H1 (cell line): ENCODE measurements at regions not wholly inside any gene's neighbourhood (a gene's known extent, or its start where the extent isn't known, plus 50 kb on each side); places are given as distances from the start of the nearest gene placed in this dataset.

Experiments
- CTCF ChIA-PET: fragments of 300-600 bp; sonication (Branson Sonifier 250); formaldehyde crosslinking; loops from one replicate; lab custom pipeline; 2021; ENCODE audit not compliant: partially characterized antibody; lab: Charles Lee
- POLR2A ChIA-PET: fragments of 300-600 bp; sonication (Branson Sonifier 250); formaldehyde crosslinking; loops from one replicate; lab custom pipeline; 2021; ENCODE audit warnings: inconsistent platforms; ENCODE audit not compliant: partially characterized antibody; lab: Charles Lee
- DNase-seq, 2 experiments: peaks; one replicate each; pipeline versions ENCODE4 v3.0.0 to v3.0.0-alpha.2; 2010 to 2022; ENCODE audit warnings: low spot score in 2 of 2, low read depth in 1 of 2, mixed read lengths in 1 of 2
- FAIRE-seq: peaks from 2 replicates; lab custom pipeline; 2011; peaks lifted over from hg19 to GRCh38; lab: Jason Lieb, UNC
- H2AFZ ChIP-seq: 2 replicates; pipeline ENCODE4 v1.8.1; 2012; ENCODE audit warnings: low read length, inconsistent platforms
- H2AK5ac ChIP-seq: 2 replicates; pipeline ENCODE4 v1.6.1; 2013; ENCODE audit warnings: low read depth, low read length
- H2BK120ac ChIP-seq: replicated peaks from 2 replicates; pipeline ENCODE3; 2013; ENCODE audit warnings: low read depth, low read length, inconsistent platforms
- H2BK12ac ChIP-seq: 2 replicates; pipeline ENCODE4 v1.6.1; 2013; ENCODE audit warnings: low read depth, low read length
- H2BK15ac ChIP-seq: 2 replicates; pipeline ENCODE4 v1.6.1; 2013; ENCODE audit warnings: low read length
- H2BK20ac ChIP-seq: 2 replicates; pipeline ENCODE4 v1.6.1; 2013; ENCODE audit warnings: low read length
- H2BK5ac ChIP-seq: 2 replicates; pipeline ENCODE4 v1.6.1; 2013; ENCODE audit warnings: low read depth, low read length
- H3K14ac ChIP-seq: 2 replicates; pipeline ENCODE4 v1.6.1; 2013; ENCODE audit warnings: inconsistent platforms; ENCODE audit not compliant: insufficient read length
- H3K18ac ChIP-seq: 2 replicates; pipeline ENCODE4 v1.6.1; 2013; ENCODE audit warnings: low read length; ENCODE audit errors: extremely low read depth
- H3K23ac ChIP-seq: 2 replicates; pipeline ENCODE4 v1.6.1; 2013; ENCODE audit warnings: inconsistent platforms; ENCODE audit not compliant: insufficient read length
- H3K23me2 ChIP-seq: 2 replicates; pipeline ENCODE4 v1.6.1; 2013; ENCODE audit warnings: low read depth, low read length
- H3K27ac ChIP-seq: 2 replicates; pipeline ENCODE4 v1.6.1; 2011; ENCODE audit warnings: low read depth, low read length, inconsistent platforms
- H3K27me3 ChIP-seq, 4 experiments: replicated peaks in 1 of 4; 1 replicate in 1 of 4; 2 replicates in 3 of 4; pipeline versions ENCODE4 v1.6.1 to v1.8.1; 2011 to 2013; ENCODE audit warnings: low read length in 3 of 4, mild to moderate bottlenecking in 3 of 4, inconsistent platforms in 2 of 4, mixed read lengths in 2 of 4, moderate library complexity in 1 of 4; ENCODE audit not compliant: control insufficient read depth in 3 of 4, insufficient read depth in 3 of 4; ENCODE audit errors: extremely low read depth in 1 of 4
- H3K36me3 ChIP-seq, 4 experiments: 2 replicates each; pipeline versions ENCODE4 v1.6.1 to v1.8.1; 2011 to 2013; ENCODE audit warnings: mild to moderate bottlenecking in 4 of 4, low read length in 3 of 4, moderate library complexity in 2 of 4, control low read depth in 1 of 4, inconsistent platforms in 1 of 4; ENCODE audit not compliant: insufficient read depth in 4 of 4, control insufficient read depth in 2 of 4
- H3K4ac ChIP-seq: replicated peaks from 2 replicates; pipeline ENCODE3; 2013; ENCODE audit warnings: low read length, low read depth, mixed read lengths, inconsistent platforms; ENCODE audit not compliant: insufficient read length
- H3K4me1 ChIP-seq, 4 experiments: replicated peaks in 1 of 4; 1 replicate in 1 of 4; 2 replicates in 3 of 4; pipeline versions ENCODE4 v1.6.1 to v1.8.1; 2011 to 2013; ENCODE audit warnings: low read length in 3 of 4, inconsistent platforms in 2 of 4, mixed read lengths in 1 of 4; ENCODE audit not compliant: insufficient read depth in 4 of 4, control insufficient read depth in 3 of 4
- H3K4me2 ChIP-seq, 2 experiments: 2 replicates each; pipeline versions ENCODE4 v1.6.1 to v1.8.1; 2011 to 2013; ENCODE audit warnings: low read depth in 2 of 2, low read length in 2 of 2, control low read depth in 1 of 2, inconsistent platforms in 1 of 2, mild to moderate bottlenecking in 1 of 2; ENCODE audit not compliant: insufficient read depth in 1 of 2
- H3K4me3 ChIP-seq, 4 experiments: fragments of 200-600, 300-600 bp in 1 of 4; sonication (generic), shearing (Covaris generic), sonication (Bioruptor Twin) in 1 of 4; 2 replicates each; pipeline versions ENCODE4 v1.5.1 to v1.8.1; 2011 to 2016; ENCODE audit warnings: low read length in 4 of 4, low read depth in 3 of 4, control low read depth in 2 of 4, inconsistent platforms in 2 of 4, mild to moderate bottlenecking in 2 of 4, mixed read lengths in 1 of 4, moderate library complexity in 1 of 4; ENCODE audit not compliant: insufficient read depth in 2 of 4; ENCODE audit errors: extremely low read depth in 1 of 4
- H3K56ac ChIP-seq: replicated peaks from 2 replicates; pipeline ENCODE3; 2013; ENCODE audit warnings: low read depth, mild to moderate bottlenecking, mixed read lengths, low read length, inconsistent platforms; ENCODE audit not compliant: insufficient read length
- H3K79me1 ChIP-seq: 2 replicates; pipeline ENCODE4 v1.6.1; 2013; ENCODE audit warnings: low read depth, low read length, control low read depth
- H3K79me2 ChIP-seq, 2 experiments: 2 replicates each; pipeline versions ENCODE4 v1.6.1 to v1.8.1; 2012 to 2013; ENCODE audit warnings: low read length in 2 of 2, mild to moderate bottlenecking in 2 of 2, inconsistent platforms in 1 of 2; ENCODE audit not compliant: insufficient read depth in 2 of 2, control insufficient read depth in 1 of 2
- H3K9ac ChIP-seq, 4 experiments: replicated peaks in 1 of 4; 1 replicate in 1 of 4; 2 replicates in 3 of 4; pipeline versions ENCODE4 v1.6.1 to v1.8.1; 2011 to 2013; ENCODE audit warnings: low read depth in 3 of 4, low read length in 3 of 4, control low read depth in 2 of 4, mild to moderate bottlenecking in 2 of 4, moderate library complexity in 2 of 4, inconsistent platforms in 1 of 4; ENCODE audit errors: extremely low read depth in 1 of 4
- H3K9me3 ChIP-seq, 2 experiments: 2 replicates each; pipeline versions ENCODE4 v1.6.1 to v1.8.1; 2012 to 2013; ENCODE audit warnings: mild to moderate bottlenecking in 2 of 2, moderate library complexity in 2 of 2, control low read depth in 1 of 2, inconsistent platforms in 1 of 2, low read depth in 1 of 2, low read length in 1 of 2, mixed read lengths in 1 of 2; ENCODE audit not compliant: insufficient read depth in 2 of 2
- H4K20me1 ChIP-seq, 2 experiments: replicated peaks in 1 of 2; 2 replicates each; pipeline versions ENCODE3 to v1.8.1; 2011 to 2013; ENCODE audit warnings: inconsistent platforms in 2 of 2, low read length in 2 of 2, mild to moderate bottlenecking in 1 of 2; ENCODE audit not compliant: insufficient read depth in 2 of 2, control insufficient read depth in 1 of 2
- H4K5ac ChIP-seq: 2 replicates; pipeline ENCODE4 v1.6.1; 2013; ENCODE audit warnings: low read length, low read depth, mixed read lengths, inconsistent platforms; ENCODE audit not compliant: insufficient read length
- H4K8ac ChIP-seq: 2 replicates; pipeline ENCODE4 v1.8.0; 2013; ENCODE audit warnings: mild to moderate bottlenecking, moderate library complexity, low read length, inconsistent platforms; ENCODE audit not compliant: insufficient read depth; ENCODE audit errors: extremely low read depth
- H4K91ac ChIP-seq: replicated peaks from 2 replicates; pipeline ENCODE3; 2013; ENCODE audit warnings: low read length, mixed read lengths, inconsistent platforms; ENCODE audit not compliant: insufficient read length
- FOSL1 ChIP-seq: IDR thresholded peaks from 2 replicates; pipeline ENCODE4 v1.6.1; 2011; ENCODE audit warnings: mild to moderate bottlenecking, low read depth, low read length, moderate library complexity; ENCODE audit not compliant: insufficient read depth
- MAFK ChIP-seq: IDR thresholded peaks from 2 replicates; pipeline ENCODE4 v1.6.1; 2012; ENCODE audit warnings: low read depth, mild to moderate bottlenecking, improper control_type of control experiment, low read length
- POU5F1 ChIP-seq: IDR thresholded peaks from 2 replicates; pipeline ENCODE4 v1.6.1; 2011; ENCODE audit warnings: low read depth, mild to moderate bottlenecking, low read length, moderate library complexity
- RAD21 ChIP-seq, 2 experiments: IDR thresholded peaks in 1 of 2; conservative IDR thresholded peaks in 1 of 2; 2 replicates each; pipeline ENCODE4 v1.6.1; 2011; ENCODE audit warnings: low read depth in 2 of 2, low read length in 2 of 2, improper control_type of control experiment in 1 of 2, inconsistent platforms in 1 of 2, mild to moderate bottlenecking in 1 of 2, moderate library complexity in 1 of 2
- SP2 ChIP-seq: IDR thresholded peaks from 2 replicates; pipeline ENCODE4 v1.6.1; 2012; ENCODE audit warnings: mild to moderate bottlenecking, low read length, inconsistent platforms
- SRF ChIP-seq: IDR thresholded peaks from 2 replicates; pipeline ENCODE4 v1.6.1; 2011; ENCODE audit warnings: mild to moderate bottlenecking, low read depth, low read length, moderate library complexity
- TAF1 ChIP-seq: IDR thresholded peaks from 2 replicates; pipeline ENCODE4 v1.6.1; 2011; ENCODE audit warnings: mild to moderate bottlenecking, low read depth, low read length
- WGBS, 2 experiments: shearing (Covaris generic) in 1 of 2; methylation state at CpG; one replicate each; pipeline versions ENCODE4 v1.1.6 to v1.1.7; 2013 to 2015; ENCODE audit warnings: low lambda C conversion rate in 2 of 2, mixed read lengths in 2 of 2, inconsistent platforms in 1 of 2, low coverage in 1 of 2, missing lambda C conversion rate in 1 of 2; ENCODE audit not compliant: insufficient replicate concordance in 2 of 2, insufficient coverage in 1 of 2, insufficient read length in 1 of 2; ENCODE audit errors: extremely low coverage in 1 of 2, missing lambda C conversion rate in 1 of 2; 5-methylcytosine and 5-hydroxymethylcytosine counted together

DNA sequence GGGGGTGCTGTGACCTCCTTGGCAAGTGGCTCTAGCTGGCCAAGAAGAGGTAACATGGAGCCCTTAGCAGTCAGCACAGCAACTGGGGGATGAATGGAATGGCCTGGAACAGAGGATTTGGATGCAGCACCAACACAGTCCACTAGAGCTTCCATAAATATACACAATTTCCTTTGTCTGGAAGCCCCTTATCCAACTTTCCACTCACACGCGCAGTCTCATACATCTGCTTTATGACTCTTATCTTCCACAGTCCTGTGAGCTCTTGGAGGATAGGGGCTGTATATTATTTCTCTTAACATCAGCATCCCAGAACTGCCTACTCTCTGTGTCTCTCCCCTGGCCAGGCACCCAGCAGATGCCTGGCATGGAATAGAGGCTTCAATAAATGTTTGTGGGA, 235.6 kb upstream of the MAF start:
- H4K20me1 ChIP-seq, result no peaks in the 10 kb centered on the region
- no peak overlapping the region for H2BK120ac ChIP-seq
- H3K79me2 ChIP-seq, result no peaks in the 10 kb centered on the region
- H3K4ac ChIP-seq, result no peak overlapping the region
- no peaks in the 10 kb centered on the region for H3K36me3 ChIP-seq
- H2BK12ac ChIP-seq, result no peak overlapping the region
- no peak overlapping the region for H2BK5ac ChIP-seq
- WGBS, 2 experiments, result 100% methylated on average over 2 of the region's 2 CpGs; no CpG with 5 or more reads in 1 of the 2 experiments
- H4K5ac ChIP-seq, result no peak overlapping the region
- H4K91ac ChIP-seq, result no peak overlapping the region
- H3K23me2 ChIP-seq, result no peaks in the 10 kb centered on the region
- no peak overlapping the region for H3K56ac ChIP-seq
- no peak overlapping the region for H2BK20ac ChIP-seq
- H3K14ac ChIP-seq, result no peak overlapping the region
- FAIRE-seq (no peak), DNase-seq (no peak)
- no peaks in the 10 kb centered on the region for H3K4me1 ChIP-seq
- H3K18ac ChIP-seq, result no peak overlapping the region
- POLR2A ChIA-PET, result no interaction called here
- no peak overlapping the region for H4K8ac ChIP-seq
- no peaks in the 10 kb centered on the region for H3K79me1 ChIP-seq
- H3K27me3 ChIP-seq, result no peaks in the 10 kb centered on the region
- no peak overlapping the region for H2AK5ac ChIP-seq
- H3K27ac ChIP-seq, result no peak overlapping the region
- no peak overlapping the region for H3K4me2 ChIP-seq
- no peak overlapping the region for H3K9ac ChIP-seq
- H3K9me3 ChIP-seq, result no peaks in the 10 kb centered on the region
- no peak overlapping the region for H2BK15ac ChIP-seq
- CTCF ChIA-PET, result interaction anchor here (1.1 kb wide), 1 partner anchor 76 kb away, joined by 3 read pairs; no protein-coding TSS in a partner anchor
- no peak overlapping the region for H3K4me3 ChIP-seq
- no peak overlapping the region for H3K23ac ChIP-seq
- H2AFZ ChIP-seq, result no peak overlapping the region
- TF ChIP-seq FOSL1 (no peak), POU5F1 (no peak), TAF1 (no peak), SP2 (no peak), RAD21 (IDR thresholded peaks at IDR 0.05 in 1 of 2, conservative IDR thresholded peaks at IDR 0.05 in 1 of 2; ENCODE audit: low read depth in 2 of 2, low read length in 2 of 2) (no peak), MAFK (no peak), SRF (no peak)
